Activated naive CD8-positive, alpha-beta T cell treated with anti-CD3 and anti-CD28 coated beads, Interleukin-2, amount 10 ng/mL, durations not matched to agents 7 days and 5 days (primary cell): ENCODE measurements at regions not wholly inside any gene's neighbourhood (a gene's known extent, or its start where the extent isn't known, plus 50 kb on each side); places are given as distances from the start of the nearest gene placed in this dataset.
"Not testable (repeated sequence)": the region's sequence is repeated elsewhere in the genome, so short reads cannot be mapped to it uniquely, and the experiment has no call there.

Experiments used
- ATAC-seq: fragments of 150-1000 bp; cut with Tn5 transposase; one replicate; pipeline ENCODE4 v1.10.0; 2021; ENCODE audit warnings: low read depth, moderate library complexity
- POLR2A ChIA-PET: fragments of 350-600 bp; sonication (Branson Sonifier 250); formaldehyde crosslinking; loops from one replicate; lab custom pipeline; 2021; ENCODE audit warnings: antibody characterized with exemption; lab: Charles Lee
- DNase-seq: peaks from one replicate; pipeline ENCODE4 v3.0.0; 2021
- H3K27ac Mint-ChIP-seq: one replicate; pipeline ENCODE4 v1.8.0; 2022; ENCODE audit warnings: mild to moderate bottlenecking, mixed read lengths
- H3K27me3 Mint-ChIP-seq: one replicate; pipeline ENCODE4 v1.8.0; 2022; ENCODE audit warnings: mild to moderate bottlenecking, moderate library complexity, mixed read lengths
- H3K36me3 Mint-ChIP-seq: one replicate; pipeline ENCODE4 v1.8.0; 2021; ENCODE audit warnings: mild to moderate bottlenecking, mixed read lengths
- H3K4me1 Mint-ChIP-seq: one replicate; pipeline ENCODE4 v1.8.0; 2021; ENCODE audit warnings: mixed read lengths
- H3K4me3 Mint-ChIP-seq: one replicate; pipeline ENCODE4 v1.8.0; 2022; ENCODE audit warnings: mild to moderate bottlenecking, moderate library complexity, mixed read lengths
- H3K9me3 Mint-ChIP-seq: one replicate; pipeline ENCODE4 v1.8.0; 2021; ENCODE audit warnings: mixed read lengths

GRCh38 chr9:24820196-24820595 lies 274.5 kb upstream of the IZUMO3 start:
- Mint-ChIP-seq H3K27me3 (no peaks in the 10 kb centered on the region), H3K4me3 (no peak overlapping the region), H3K27ac (no peak overlapping the region), H3K9me3 (peaks cover 7% of the 10 kb centered on the region), H3K36me3 (no peaks in the 10 kb centered on the region), H3K4me1 (no peaks in the 10 kb centered on the region)
- ATAC-seq (no peak), DNase-seq (no peak)
- POLR2A ChIA-PET = no interaction called here

- no peak overlapping the region for H3K4me3 Mint-ChIP-seq
- H3K36me3 Mint-ChIP-seq = no peaks in the 10 kb centered on the region
- no peaks in the 10 kb centered on the region for H3K4me1 Mint-ChIP-seq
- H3K27me3 Mint-ChIP-seq = no peaks in the 10 kb centered on the region
- POLR2A ChIA-PET = no interaction called here
- no peak overlapping the region for H3K27ac Mint-ChIP-seq
- no peak for ATAC-seq
- no peak for DNase-seq
- peaks cover 6% of the 10 kb centered on the region for H3K9me3 Mint-ChIP-seq
Observed at GRCh38 chr9:24817756-24818155, 272.1 kb upstream of the IZUMO3 start.

- Mint-ChIP-seq H3K9me3 (peaks cover 6% of the 10 kb centered on the region), H3K27ac (no peak overlapping the region), H3K4me3 (no peak overlapping the region), H3K27me3 (no peaks in the 10 kb centered on the region), H3K36me3 (no peaks in the 10 kb centered on the region), H3K4me1 (no peaks in the 10 kb centered on the region)
- DNase-seq = no peak
- no peak for ATAC-seq
- POLR2A ChIA-PET = no interaction called here
Observed at GRCh38 chr9:24816006-24816405, 270.3 kb upstream of the IZUMO3 start.

GRCh38 chr9:24801344-24801743 lies 255.6 kb upstream of the IZUMO3 start:
- ATAC-seq (no peak), DNase-seq (no peak)
- Mint-ChIP-seq H3K4me3 (no peak overlapping the region), H3K9me3 (peaks cover 6% of the 10 kb centered on the region), H3K4me1 (no peaks in the 10 kb centered on the region), H3K36me3 (no peaks in the 10 kb centered on the region), H3K27ac (no peak overlapping the region), H3K27me3 (no peaks in the 10 kb centered on the region)
- POLR2A ChIA-PET = no interaction called here

GRCh38 chr9:24793787-24794186 lies 248.1 kb upstream of the IZUMO3 start:
- H3K9me3 Mint-ChIP-seq = peaks cover 22% of the 10 kb centered on the region
- no peaks in the 10 kb centered on the region for H3K36me3 Mint-ChIP-seq
- H3K4me1 Mint-ChIP-seq = no peaks in the 10 kb centered on the region
- H3K27ac Mint-ChIP-seq = no peak overlapping the region
- H3K27me3 Mint-ChIP-seq = no peaks in the 10 kb centered on the region
- POLR2A ChIA-PET = no interaction called here
- ATAC-seq = no peak
- no peak overlapping the region for H3K4me3 Mint-ChIP-seq
- no peak for DNase-seq

GRCh38 chr9:24776226-24776625 lies 230.5 kb upstream of the IZUMO3 start:
- Mint-ChIP-seq H3K27ac (no peak overlapping the region), H3K27me3 (no peaks in the 10 kb centered on the region), H3K4me3 (no peak overlapping the region), H3K36me3 (no peaks in the 10 kb centered on the region), H3K4me1 (no peaks in the 10 kb centered on the region), H3K9me3 (peaks cover 17% of the 10 kb centered on the region)
- no peak for DNase-seq
- POLR2A ChIA-PET = no interaction called here
- no peak for ATAC-seq

- H3K27me3 Mint-ChIP-seq, ATAC-seq, H3K36me3 Mint-ChIP-seq, H3K4me3 Mint-ChIP-seq, POLR2A ChIA-PET, H3K4me1 Mint-ChIP-seq, DNase-seq, H3K27ac Mint-ChIP-seq: not testable (repeated sequence)
- peaks cover 17% of the 10 kb centered on the region for H3K9me3 Mint-ChIP-seq
Observed at GRCh38 chr9:24774199-24774598, 228.5 kb upstream of the IZUMO3 start.

GRCh38 chr9:24766081-24766480 lies 220.4 kb upstream of the IZUMO3 start:
- no peak overlapping the region for H3K4me3 Mint-ChIP-seq
- H3K36me3 Mint-ChIP-seq = no peaks in the 10 kb centered on the region
- no peaks in the 10 kb centered on the region for H3K4me1 Mint-ChIP-seq
- ATAC-seq = no peak
- POLR2A ChIA-PET = no interaction called here
- H3K27ac Mint-ChIP-seq = no peak overlapping the region
- DNase-seq = no peak
- H3K9me3 Mint-ChIP-seq = peaks cover 9% of the 10 kb centered on the region
- H3K27me3 Mint-ChIP-seq = no peaks in the 10 kb centered on the region

GRCh38 chr9:24765025-24765756 lies 219.5 kb upstream of the IZUMO3 start:
- Mint-ChIP-seq H3K36me3 (no peaks in the 10 kb centered on the region), H3K27ac (no peak overlapping the region), H3K4me3 (no peak overlapping the region), H3K27me3 (no peaks in the 10 kb centered on the region), H3K4me1 (no peaks in the 10 kb centered on the region), H3K9me3 (peaks cover 9% of the 10 kb centered on the region)
- DNase-seq (no peak), ATAC-seq (no peak)
- POLR2A ChIA-PET = no interaction called here

GRCh38 chr9:24738421-24738961 lies 192.8 kb upstream of the IZUMO3 start:
- H3K4me1 Mint-ChIP-seq = no peaks in the 10 kb centered on the region
- ATAC-seq (no peak), DNase-seq (no peak)
- H3K27me3 Mint-ChIP-seq = no peaks in the 10 kb centered on the region
- no peaks in the 10 kb centered on the region for H3K36me3 Mint-ChIP-seq
- no peak overlapping the region for H3K27ac Mint-ChIP-seq
- POLR2A ChIA-PET = no interaction called here
- H3K9me3 Mint-ChIP-seq = peaks cover 8% of the 10 kb centered on the region
- H3K4me3 Mint-ChIP-seq = no peak overlapping the region

- H3K4me3 Mint-ChIP-seq = no peak overlapping the region
- peaks cover 7% of the 10 kb centered on the region for H3K9me3 Mint-ChIP-seq
- POLR2A ChIA-PET = no interaction called here
- H3K4me1 Mint-ChIP-seq = no peaks in the 10 kb centered on the region
- DNase-seq (no peak), ATAC-seq (no peak)
- H3K27ac Mint-ChIP-seq = no peak overlapping the region
- no peaks in the 10 kb centered on the region for H3K27me3 Mint-ChIP-seq
- H3K36me3 Mint-ChIP-seq = no peaks in the 10 kb centered on the region
Observed at GRCh38 chr9:24731754-24732153, 186.1 kb upstream of the IZUMO3 start.

- no peak for ATAC-seq
- Mint-ChIP-seq H3K4me1 (no peaks in the 10 kb centered on the region), H3K27ac (no peak overlapping the region), H3K27me3 (no peaks in the 10 kb centered on the region), H3K36me3 (no peaks in the 10 kb centered on the region), H3K9me3 (peaks cover 8% of the 10 kb centered on the region), H3K4me3 (no peak overlapping the region)
- no peak for DNase-seq
- POLR2A ChIA-PET = no interaction called here
Observed at GRCh38 chr9:24721621-24722020, 175.9 kb upstream of the IZUMO3 start.

GRCh38 chr9:24712206-24712605 lies 166.5 kb upstream of the IZUMO3 start:
- DNase-seq (no peak), ATAC-seq (no peak)
- no peaks in the 10 kb centered on the region for H3K4me1 Mint-ChIP-seq
- POLR2A ChIA-PET = no interaction called here
- no peak overlapping the region for H3K4me3 Mint-ChIP-seq
- H3K9me3 Mint-ChIP-seq = peaks cover 5% of the 10 kb centered on the region
- no peak overlapping the region for H3K27ac Mint-ChIP-seq
- no peaks in the 10 kb centered on the region for H3K36me3 Mint-ChIP-seq
- H3K27me3 Mint-ChIP-seq = no peaks in the 10 kb centered on the region

GRCh38 chr9:24708814-24709213 lies 163.1 kb upstream of the IZUMO3 start:
- POLR2A ChIA-PET = no interaction called here
- no peaks in the 10 kb centered on the region for H3K27me3 Mint-ChIP-seq
- no peak overlapping the region for H3K4me3 Mint-ChIP-seq
- H3K27ac Mint-ChIP-seq = no peak overlapping the region
- no peaks in the 10 kb centered on the region for H3K36me3 Mint-ChIP-seq
- H3K4me1 Mint-ChIP-seq = no peaks in the 10 kb centered on the region
- H3K9me3 Mint-ChIP-seq = peaks cover 5% of the 10 kb centered on the region
- ATAC-seq (no peak), DNase-seq (no peak)
